CD4-positive, alpha-beta T cell treated with Interleukin-2 at 100 ng/mL for 4 hours (primary cell): ENCODE measurements at regions not wholly inside any gene's neighbourhood (a gene's known extent, or its start where the extent isn't known, plus 50 kb on each side); places are given as distances from the start of the nearest gene placed in this dataset.

Experiments
- DNase-seq: peaks from one replicate; pipeline ENCODE4 v3.0.0-alpha.2; 2020; ENCODE audit warnings: low spot score

- no peak for DNase-seq
Measured at GRCh38 chr22:46066691-46067090, 83.6 kb upstream of the PPARA start.

- no peak for DNase-seq
Measured at GRCh38 chr22:46067159-46068111, 82.9 kb upstream of the PPARA start.

GRCh38 chr22:46068181-46068592, 82.1 kb upstream of the PPARA start:
- DNase-seq = no peak

- DNase-seq = no peak
Measured at GRCh38 chr22:46068593-46069491, 81.5 kb upstream of the PPARA start.

- DNase-seq = no peak
Measured at GRCh38 chr22:46069521-46070214, 80.7 kb upstream of the PPARA start.

- no peak for DNase-seq
Measured at GRCh38 chr22:46070215-46070802, 80.0 kb upstream of the PPARA start.

- peak; percentile 42 for DNase-seq
Measured at GRCh38 chr22:46070803-46071450, 79.4 kb upstream of the PPARA start.

- peak; percentile 64 for DNase-seq
Measured at GRCh38 chr22:46071451-46072109, 78.7 kb upstream of the PPARA start.

GRCh38 chr22:46072110-46072881, 78.0 kb upstream of the PPARA start:
- peak; percentile 26 for DNase-seq

- no peak for DNase-seq
Measured at GRCh38 chr22:46072981-46073682, 77.2 kb upstream of the PPARA start.

GRCh38 chr22:46073683-46074504, 76.4 kb upstream of the PPARA start:
- no peak for DNase-seq

GRCh38 chr22:46074771-46075551, 75.4 kb upstream of the PPARA start:
- DNase-seq = no peak

GRCh38 chr22:46075764-46076531, 74.4 kb upstream of the PPARA start:
- DNase-seq = no peak

GRCh38 chr22:46076651-46077339, 73.5 kb upstream of the PPARA start:
- no peak for DNase-seq

GRCh38 chr22:46077669-46078099, 72.6 kb upstream of the PPARA start:
- no peak for DNase-seq
